Fibroblast of lung (primary cell): ENCODE measurements at regions not wholly inside any gene's neighbourhood (a gene's known extent, or its start where the extent isn't known, plus 50 kb on each side); places are given as distances from the start of the nearest gene placed in this dataset.

Source experiments
- EZH2 ChIP-seq: IDR thresholded peaks from 2 replicates; pipeline ENCODE4 v1.5.1; 2012; ENCODE audit warnings: low read length, control low read depth, mild to moderate bottlenecking; ENCODE audit errors: missing control alignments
- TF ChIP-seq, protein P1 (sequence below), 2 donors: IDR thresholded peaks in 1 of 2; conservative IDR thresholded peaks in 1 of 2; 1 replicate in 1 of 2; 2 replicates in 1 of 2; pipeline ENCODE4 v1.5.1; 2011 to 2012; ENCODE audit warnings: low read length in 2 of 2, control low read depth in 1 of 2, inconsistent platforms in 1 of 2, low read depth in 1 of 2, mild to moderate bottlenecking in 1 of 2

- TF ChIP-seq, protein P1, sequence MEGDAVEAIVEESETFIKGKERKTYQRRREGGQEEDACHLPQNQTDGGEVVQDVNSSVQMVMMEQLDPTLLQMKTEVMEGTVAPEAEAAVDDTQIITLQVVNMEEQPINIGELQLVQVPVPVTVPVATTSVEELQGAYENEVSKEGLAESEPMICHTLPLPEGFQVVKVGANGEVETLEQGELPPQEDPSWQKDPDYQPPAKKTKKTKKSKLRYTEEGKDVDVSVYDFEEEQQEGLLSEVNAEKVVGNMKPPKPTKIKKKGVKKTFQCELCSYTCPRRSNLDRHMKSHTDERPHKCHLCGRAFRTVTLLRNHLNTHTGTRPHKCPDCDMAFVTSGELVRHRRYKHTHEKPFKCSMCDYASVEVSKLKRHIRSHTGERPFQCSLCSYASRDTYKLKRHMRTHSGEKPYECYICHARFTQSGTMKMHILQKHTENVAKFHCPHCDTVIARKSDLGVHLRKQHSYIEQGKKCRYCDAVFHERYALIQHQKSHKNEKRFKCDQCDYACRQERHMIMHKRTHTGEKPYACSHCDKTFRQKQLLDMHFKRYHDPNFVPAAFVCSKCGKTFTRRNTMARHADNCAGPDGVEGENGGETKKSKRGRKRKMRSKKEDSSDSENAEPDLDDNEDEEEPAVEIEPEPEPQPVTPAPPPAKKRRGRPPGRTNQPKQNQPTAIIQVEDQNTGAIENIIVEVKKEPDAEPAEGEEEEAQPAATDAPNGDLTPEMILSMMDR (conservative IDR thresholded peaks at IDR 0.05 in 1 of 2, IDR thresholded peaks at IDR 0.05 in 1 of 2; ENCODE audit: low read depth in 1 of 2, low read length in 2 of 2) = no peak
- TF ChIP-seq EZH2 = no peak
These were observed 154.5 kb upstream of the SATB1 start for GRCh38 chr3:18579661-18580060.
